ENCODE measurements at regions not wholly inside any gene's neighbourhood (a gene's known extent, or its start where the extent isn't known, plus 50 kb on each side); places are given as distances from the start of the nearest gene placed in this dataset.
"Not testable (repeated sequence)": the region's sequence is repeated elsewhere in the genome, so short reads cannot be mapped to it uniquely, and the experiment has no call there.

- POLR2A ChIA-PET (ENCODE audit: low non-redundant PET); CTCF ChIA-PET: not testable (repeated sequence)
- peak; percentile 49 for DNase-seq (ENCODE audit: low spot score)
- H3K27ac ChIP-seq: peak overlapping the region; percentile 99
Observed at GRCh38 chr2:113328572-113328971, 49.9 kb upstream of the PAX8 start.
